ENCODE measurements at regions not wholly inside any gene's neighbourhood (a gene's known extent, or its start where the extent isn't known, plus 50 kb on each side); places are given as distances from the start of the nearest gene placed in this dataset.

DNA sequence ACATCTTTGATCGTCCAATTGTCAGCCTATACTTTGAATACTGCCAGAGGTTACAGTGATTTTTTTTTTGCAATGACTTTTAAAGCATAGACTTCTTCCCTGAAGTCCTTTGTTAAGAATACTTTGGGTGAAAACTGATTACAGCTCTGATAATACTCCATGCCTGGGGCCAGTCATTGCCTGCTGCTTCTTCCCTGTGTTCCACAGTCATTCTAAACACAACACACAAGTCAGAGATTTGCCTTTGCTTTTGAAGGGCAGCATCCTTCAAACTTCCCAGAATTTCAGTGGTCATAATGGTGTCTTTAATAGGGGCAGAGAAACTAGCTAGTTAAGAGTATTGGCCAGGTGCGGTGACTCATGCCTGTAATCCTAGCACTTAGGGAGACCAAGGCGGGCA, 153.7 kb upstream of the PLAAT1 start:
- TF ChIP-seq POLR2AphosphoS5 (IDR thresholded peaks at IDR 0.05): no peak
- TF ChIP-seq, protein P1, sequence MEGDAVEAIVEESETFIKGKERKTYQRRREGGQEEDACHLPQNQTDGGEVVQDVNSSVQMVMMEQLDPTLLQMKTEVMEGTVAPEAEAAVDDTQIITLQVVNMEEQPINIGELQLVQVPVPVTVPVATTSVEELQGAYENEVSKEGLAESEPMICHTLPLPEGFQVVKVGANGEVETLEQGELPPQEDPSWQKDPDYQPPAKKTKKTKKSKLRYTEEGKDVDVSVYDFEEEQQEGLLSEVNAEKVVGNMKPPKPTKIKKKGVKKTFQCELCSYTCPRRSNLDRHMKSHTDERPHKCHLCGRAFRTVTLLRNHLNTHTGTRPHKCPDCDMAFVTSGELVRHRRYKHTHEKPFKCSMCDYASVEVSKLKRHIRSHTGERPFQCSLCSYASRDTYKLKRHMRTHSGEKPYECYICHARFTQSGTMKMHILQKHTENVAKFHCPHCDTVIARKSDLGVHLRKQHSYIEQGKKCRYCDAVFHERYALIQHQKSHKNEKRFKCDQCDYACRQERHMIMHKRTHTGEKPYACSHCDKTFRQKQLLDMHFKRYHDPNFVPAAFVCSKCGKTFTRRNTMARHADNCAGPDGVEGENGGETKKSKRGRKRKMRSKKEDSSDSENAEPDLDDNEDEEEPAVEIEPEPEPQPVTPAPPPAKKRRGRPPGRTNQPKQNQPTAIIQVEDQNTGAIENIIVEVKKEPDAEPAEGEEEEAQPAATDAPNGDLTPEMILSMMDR (IDR thresholded peaks at IDR 0.05): no peak
- TF ChIP-seq POLR2A (IDR thresholded peaks at IDR 0.05): no peak
- TF ChIP-seq EP300 (IDR thresholded peaks at IDR 0.05): no peak
- no peak for DNase-seq
- H3K4me1 ChIP-seq: no peaks in the 10 kb centered on the region
- no peak overlapping the region for H3K27ac ChIP-seq
- WGBS, 5 donors: 65 to 85% (median 77%) methylated on average over 3 of the region's 3 CpGs
- peaks cover 0 to 10% (median 8%) of the 10 kb centered on the region in 4 donors for H3K9me3 ChIP-seq
- intact Hi-C loops (cut with DNase I; ENCODE audit: low total_unique reads): no loop called here
- H3K36me3 ChIP-seq: no peaks in the 10 kb centered on the region
- no peaks in the 10 kb centered on the region for H3K27me3 ChIP-seq
- no peak overlapping the region for H3K4me3 ChIP-seq

DNA sequence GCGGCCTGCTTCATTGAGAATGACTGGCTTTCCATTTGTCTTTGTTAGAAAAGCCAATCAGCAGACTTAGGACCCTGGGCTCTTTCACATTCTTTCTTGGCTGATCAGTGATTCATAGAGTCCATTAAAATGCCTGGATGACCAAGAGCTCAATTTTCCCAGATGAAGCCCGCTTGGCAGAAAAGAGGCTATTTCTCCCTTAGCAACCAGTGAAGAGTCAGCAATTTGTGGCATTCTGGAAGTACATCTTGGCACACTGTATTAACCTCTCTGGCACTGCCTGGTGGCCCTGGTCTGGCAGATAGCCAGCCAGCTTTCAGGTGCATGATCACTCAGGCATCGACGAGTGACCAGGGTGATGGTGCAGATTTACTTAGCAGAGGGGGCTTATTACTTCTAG, 145.7 kb upstream of the PLAAT1 start:
- Histone ChIP-seq H3K27me3 (no peaks in the 10 kb centered on the region), H3K9me3 (no peaks in the 10 kb centered on the region), H3K36me3 (no peaks in the 10 kb centered on the region), H3K4me3 (no peak overlapping the region), H3K27ac (no peak overlapping the region), H3K4me1 (peaks cover 0 to 6% (median 0%) of the 10 kb centered on the region in 4 donors)
- intact Hi-C loops (cut with DNase I; ENCODE audit: low total_unique reads): no loop called here
- WGBS, 5 donors: 78 to 89% (median 79%) methylated on average over 4 of the region's 4 CpGs
- DNase-seq: peak in 1 of 2 donors; percentile 7
- TF ChIP-seq EP300 (IDR thresholded peaks at IDR 0.05) (no peak), POLR2A (IDR thresholded peaks at IDR 0.05) (no peak)

DNA sequence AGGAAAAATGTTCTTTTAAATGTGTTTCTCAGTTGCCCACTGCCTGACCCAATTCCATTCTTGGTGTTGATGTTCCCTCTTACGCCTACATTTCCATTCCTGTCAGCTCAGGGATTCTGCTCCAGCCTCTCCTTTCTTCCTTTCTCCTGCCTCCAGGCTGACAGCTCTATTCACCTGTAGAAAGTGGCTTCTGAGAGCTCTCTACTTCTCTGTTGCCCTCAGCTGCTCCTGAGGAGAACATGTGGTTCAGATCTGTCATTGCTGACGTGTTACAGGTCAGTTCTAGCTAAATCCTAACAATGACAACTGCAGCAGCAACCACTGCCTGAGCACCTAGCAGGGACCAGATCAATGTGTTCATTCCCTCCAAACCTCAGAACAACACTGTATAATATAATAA, 144.9 kb upstream of the PLAAT1 start:
- no peak for TF ChIP-seq EP300 (IDR thresholded peaks at IDR 0.05)
- TF ChIP-seq POLR2A (IDR thresholded peaks at IDR 0.05): no peak
- TF ChIP-seq POLR2AphosphoS5 (IDR thresholded peaks at IDR 0.05): no peak
- TF ChIP-seq, protein P1 (IDR thresholded peaks at IDR 0.05): no peak
- peaks cover 0 to 6% (median 3%) of the 10 kb centered on the region in 4 donors for H3K9me3 ChIP-seq
- peaks cover 0 to 6% (median 0%) of the 10 kb centered on the region in 4 donors for H3K4me1 ChIP-seq
- H3K36me3 ChIP-seq: no peaks in the 10 kb centered on the region
- no peak for DNase-seq
- no peak overlapping the region for H3K27ac ChIP-seq
- no peak overlapping the region for H3K4me3 ChIP-seq
- intact Hi-C loops (cut with DNase I; ENCODE audit: low total_unique reads): no loop called here
- H3K27me3 ChIP-seq: no peaks in the 10 kb centered on the region
- 48 to 71% (median 62%) methylated on average over 2 of the region's 2 CpGs for WGBS, 5 donors

DNA sequence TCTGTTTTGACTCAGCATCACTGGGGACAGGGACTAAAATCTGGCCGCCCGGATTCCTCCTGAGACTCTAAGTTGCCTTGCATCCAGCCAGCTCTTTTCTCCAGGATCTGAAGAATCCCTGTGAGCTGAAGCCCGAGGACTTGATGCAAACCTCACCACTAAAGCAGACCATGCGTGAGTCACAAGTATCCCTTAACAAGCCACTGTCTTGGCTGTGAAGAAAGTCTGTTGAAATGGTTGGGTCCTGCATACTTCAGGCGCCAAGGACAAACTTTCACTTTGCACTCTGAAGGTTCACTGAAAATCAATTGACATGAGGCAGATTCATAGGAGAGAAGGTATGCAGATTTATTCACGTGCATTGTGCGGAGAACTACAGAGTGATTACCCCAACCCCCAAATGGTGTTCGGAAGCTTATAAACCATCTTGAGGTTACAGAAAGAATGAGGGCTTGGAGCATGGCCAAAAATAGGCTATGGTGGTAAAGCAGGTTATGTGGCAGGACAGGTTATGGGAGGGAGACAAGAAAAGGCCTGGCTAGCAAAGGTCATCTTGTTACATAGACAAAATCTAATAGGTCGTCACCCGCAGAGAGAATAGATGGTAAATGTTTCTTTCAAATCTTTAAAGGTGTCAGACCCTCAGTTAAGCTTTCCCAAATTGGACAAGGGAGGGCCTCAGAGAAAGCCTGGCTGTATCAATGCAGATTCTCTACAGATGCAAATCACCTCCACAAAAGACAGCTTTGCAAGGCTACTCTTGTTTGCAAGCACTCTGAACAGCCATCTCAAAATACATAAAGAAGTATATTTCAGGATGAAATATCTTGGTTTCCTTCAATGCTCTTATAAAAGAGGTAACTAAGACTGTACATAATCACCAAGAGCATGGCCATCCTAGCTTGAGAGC, 126.3 kb upstream of the PLAAT1 start:
- intact Hi-C loops (cut with DNase I; ENCODE audit: low total_unique reads): no loop called here
- H3K9me3 ChIP-seq: peaks cover 0 to 4% (median 0%) of the 10 kb centered on the region in 4 donors
- no peak for TF ChIP-seq POLR2AphosphoS5 (IDR thresholded peaks at IDR 0.05)
- TF ChIP-seq, protein P1 (IDR thresholded peaks at IDR 0.05): no peak
- TF ChIP-seq POLR2A (IDR thresholded peaks at IDR 0.05): no peak
- no peak for TF ChIP-seq EP300 (IDR thresholded peaks at IDR 0.05)
- DNase-seq: no peak
- no peaks in the 10 kb centered on the region for H3K4me1 ChIP-seq
- H3K4me3 ChIP-seq: no peak overlapping the region
- no peaks in the 10 kb centered on the region for H3K36me3 ChIP-seq
- H3K27me3 ChIP-seq: no peaks in the 10 kb centered on the region
- no peak overlapping the region for H3K27ac ChIP-seq
- WGBS, 5 donors: 79 to 88% (median 84%) methylated on average over 10 of the region's 10 CpGs

DNA sequence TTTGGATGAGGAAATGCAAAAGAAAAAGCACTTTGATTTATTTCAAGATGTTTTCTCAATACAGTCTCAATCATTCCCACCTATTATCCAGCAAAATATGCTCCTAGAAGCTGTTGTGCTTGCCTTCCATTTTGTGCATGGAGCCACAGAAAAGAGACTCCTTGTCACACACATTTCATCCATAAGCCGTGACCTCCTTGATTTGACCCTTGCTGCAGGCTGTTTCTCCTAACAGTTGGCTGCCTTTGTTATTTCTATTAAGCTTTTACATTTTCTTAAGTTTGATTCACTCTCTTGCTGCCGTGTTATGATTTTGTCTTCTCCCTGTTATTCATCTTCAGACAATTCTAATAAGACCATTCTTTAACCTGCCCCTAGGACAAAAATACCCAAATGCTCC, 124.2 kb upstream of the PLAAT1 start:
- 69 to 88% (median 79%) methylated on average over 2 of the region's 2 CpGs for WGBS, 5 donors
- intact Hi-C loops (cut with DNase I; ENCODE audit: low total_unique reads): no loop called here
- DNase-seq: no peak
- Histone ChIP-seq H3K9me3 (no peaks in the 10 kb centered on the region), H3K4me1 (peaks cover 0 to 5% (median 0%) of the 10 kb centered on the region in 4 donors), H3K27me3 (no peaks in the 10 kb centered on the region), H3K4me3 (no peak overlapping the region), H3K27ac (no peak overlapping the region), H3K36me3 (no peaks in the 10 kb centered on the region)
- TF ChIP-seq POLR2A (IDR thresholded peaks at IDR 0.05) (no peak), POLR2AphosphoS5 (IDR thresholded peaks at IDR 0.05) (no peak), EP300 (IDR thresholded peaks at IDR 0.05) (no peak)
- TF ChIP-seq, protein P1 (IDR thresholded peaks at IDR 0.05): no peak
